Hematopoietic multipotent progenitor cell (in vitro differentiated cells): ENCODE measurements at regions not wholly inside any gene's neighbourhood (a gene's known extent, or its start where the extent isn't known, plus 50 kb on each side); places are given as distances from the start of the nearest gene placed in this dataset. TPM values are rescaled to one million over a fixed set of nuclear protein-coding genes. Genes with fewer than 3 reads are reported as not detected.
"Not testable (repeated sequence)": the region's sequence is repeated elsewhere in the genome, so short reads cannot be mapped to it uniquely, and the experiment has no call there.

Experiments
- DNase-seq, 3 donors: peaks; one replicate each; pipeline ENCODE4 v3.0.0-alpha.2; 2011 to 2015; ENCODE audit warnings: low read depth in 2 of 3, low spot score in 2 of 3
- small RNA-seq: library from RNA; depleted of rRNA; stranded (forward); fragments of <200 nt; gene quantifications from one replicate; pipeline ENCODE3, GENCODE V24; 2012

DNA sequence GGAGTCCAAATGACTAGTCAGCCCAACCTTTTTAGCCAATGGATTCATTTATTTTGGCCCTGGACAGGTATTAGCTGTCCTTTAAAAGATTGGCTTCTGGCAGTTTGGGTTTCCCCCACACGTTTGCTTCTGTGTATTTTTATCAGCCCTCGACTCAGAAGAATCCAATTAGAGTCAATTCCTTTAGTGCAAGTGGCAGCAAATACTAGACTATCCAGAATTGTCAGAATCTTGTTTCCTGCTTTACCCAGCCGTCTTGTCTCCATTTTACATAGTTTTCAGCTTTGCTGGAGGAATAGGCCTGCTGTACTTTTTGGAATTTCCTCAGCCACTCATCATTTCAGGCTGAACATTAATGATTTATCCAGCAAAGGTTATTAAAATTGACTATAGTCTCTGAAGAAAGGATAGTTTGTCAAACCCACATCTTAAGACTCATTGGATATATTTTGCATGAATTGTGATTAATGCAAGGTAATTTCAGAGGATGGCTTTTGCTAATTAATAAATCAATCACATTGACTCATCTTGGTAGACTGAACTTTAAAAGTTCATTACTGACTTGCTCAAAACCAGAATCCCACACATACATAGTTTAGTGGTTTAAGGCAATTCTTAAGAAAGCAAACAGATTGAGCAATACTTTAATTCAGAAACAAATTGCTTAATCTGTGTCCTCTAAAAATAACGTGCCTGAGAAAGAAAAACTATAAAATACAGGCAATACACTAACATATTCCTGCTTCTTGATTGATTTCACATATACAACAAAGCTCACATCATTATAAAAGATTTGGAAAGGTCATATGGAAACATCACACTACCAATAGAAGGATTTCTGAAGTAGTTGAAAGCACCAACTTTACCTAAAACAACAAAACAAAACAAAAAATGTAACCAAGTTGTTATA is 62.9 kb upstream of the ZNF217 start:
- DNase-seq, result no peak

GRCh38 chr20:53655625-53656292 is 62.1 kb upstream of the ZNF217 start:
- no peak for DNase-seq

- DNase-seq, result peak in 2 of 3 donors; percentile 63 to 66
Measured at GRCh38 chr20:53654932-53655624, 61.4 kb upstream of the ZNF217 start.

DNA sequence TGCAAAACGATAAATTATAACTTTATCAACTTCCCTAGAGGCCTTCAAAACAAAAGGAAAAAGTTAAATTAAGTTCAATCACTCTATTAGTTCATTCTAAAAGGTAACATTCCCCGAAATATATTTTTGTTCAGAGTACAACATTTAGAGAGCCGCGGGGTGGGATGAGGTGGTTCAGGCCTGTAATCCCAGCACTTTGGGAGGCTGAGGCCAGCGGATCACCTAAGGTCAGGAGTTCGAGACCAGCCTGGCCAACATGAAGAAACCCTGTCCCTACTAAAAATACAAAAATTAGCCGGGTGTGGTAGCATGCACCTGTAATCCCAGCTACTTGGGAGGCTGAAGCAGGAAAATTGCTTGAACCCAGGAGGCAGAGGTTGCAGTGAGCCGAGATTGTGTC is 60.9 kb upstream of the ZNF217 start:
- DNase-seq, result not testable (repeated sequence)

- DNase-seq, result no peak
Measured at GRCh38 chr20:53652859-53653517, 59.3 kb upstream of the ZNF217 start.

- DNase-seq, result peak in 1 of 3 donors; percentile 28
Measured at GRCh38 chr20:53652090-53652858, 58.6 kb upstream of the ZNF217 start.

DNA sequence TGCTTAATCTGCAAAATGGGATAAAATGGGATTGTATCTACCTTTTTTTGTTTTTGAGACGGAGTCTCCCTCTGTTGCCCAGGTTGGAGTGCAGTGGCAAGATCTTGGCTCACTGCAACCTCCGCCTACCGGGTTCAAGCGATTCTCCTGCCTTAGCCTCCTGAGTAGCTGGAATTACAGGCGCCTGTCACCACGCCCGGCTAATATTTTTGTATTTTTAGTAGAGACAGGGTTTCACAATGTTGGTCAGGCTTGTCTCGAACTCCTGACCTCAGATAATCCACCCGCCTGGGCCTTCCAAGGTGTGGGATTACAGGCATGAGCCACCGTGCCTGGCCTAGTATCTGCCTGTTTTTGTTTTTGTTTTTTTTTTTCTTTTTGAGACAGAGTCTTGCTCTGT is 55.9 kb upstream of the ZNF217 start:
- not testable (repeated sequence) for DNase-seq

GRCh38 chr20:53647286-53647821 is 53.7 kb upstream of the ZNF217 start:
- no peak for DNase-seq

DNA sequence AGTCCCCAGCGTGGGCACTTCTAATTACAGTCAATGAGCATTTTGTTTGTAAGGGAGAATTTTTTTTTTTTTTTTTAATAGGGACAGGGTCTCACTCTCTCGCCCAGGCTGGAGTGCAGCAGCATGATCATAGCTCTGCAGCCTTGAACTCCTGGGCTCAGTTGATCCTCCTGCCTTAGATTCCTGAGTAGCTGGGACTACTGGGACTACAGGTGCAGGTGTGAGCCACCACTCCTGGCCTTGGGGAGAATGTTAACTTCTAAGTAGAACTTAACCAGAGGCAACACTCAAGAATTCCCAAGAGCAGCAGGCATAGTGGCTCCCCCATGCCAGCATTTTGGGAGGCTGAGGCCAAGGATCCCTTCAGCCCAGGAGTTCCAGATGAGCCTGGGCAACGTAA is 52.9 kb upstream of the ZNF217 start:
- no peak for DNase-seq

DNA sequence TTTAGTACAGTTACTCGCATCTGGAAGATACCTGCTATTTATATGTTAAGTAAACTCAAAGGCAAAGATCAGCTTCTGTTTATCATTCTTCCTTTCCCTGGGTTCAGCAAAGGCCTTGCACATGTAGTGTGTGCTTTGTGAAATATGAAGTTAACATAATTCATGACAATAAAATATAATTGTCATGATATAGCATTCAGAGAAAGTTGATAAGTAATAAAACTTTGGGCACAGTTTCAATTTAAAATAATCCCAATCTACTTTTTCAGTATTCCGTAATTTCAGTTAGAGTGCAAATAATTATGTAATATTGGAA is 51.9 kb upstream of the ZNF217 start:
- no peak for DNase-seq

DNA sequence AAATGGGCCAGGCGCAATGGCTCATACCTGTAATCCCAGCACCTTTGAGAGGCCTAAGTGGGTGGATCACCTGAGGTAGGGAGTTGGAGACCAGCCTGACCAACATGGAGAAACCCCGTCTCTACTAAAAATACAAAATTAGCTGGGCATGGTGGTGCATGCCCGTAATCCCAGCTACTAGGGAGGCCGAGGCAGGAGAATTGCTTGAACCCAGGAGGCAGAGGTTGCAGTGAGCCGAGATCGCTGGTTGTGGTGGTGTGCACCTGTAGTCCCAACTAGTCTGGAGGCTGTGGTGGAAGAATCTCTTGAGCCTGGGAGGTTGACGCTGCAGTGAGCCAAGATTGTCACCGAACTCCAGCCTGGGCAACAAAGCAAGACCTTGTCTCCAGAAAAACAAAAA is 50.5 kb upstream of the ZNF217 start:
- not testable (repeated sequence) for DNase-seq

Small RNAs in the stretch of these regions (small RNA-seq; reads per million reads assigned to genes)
- not detected for gene RNU7-14P
